ENCODE measurements at regions not wholly inside any gene's neighbourhood (a gene's known extent, or its start where the extent isn't known, plus 50 kb on each side); places are given as distances from the start of the nearest gene placed in this dataset.

DNA sequence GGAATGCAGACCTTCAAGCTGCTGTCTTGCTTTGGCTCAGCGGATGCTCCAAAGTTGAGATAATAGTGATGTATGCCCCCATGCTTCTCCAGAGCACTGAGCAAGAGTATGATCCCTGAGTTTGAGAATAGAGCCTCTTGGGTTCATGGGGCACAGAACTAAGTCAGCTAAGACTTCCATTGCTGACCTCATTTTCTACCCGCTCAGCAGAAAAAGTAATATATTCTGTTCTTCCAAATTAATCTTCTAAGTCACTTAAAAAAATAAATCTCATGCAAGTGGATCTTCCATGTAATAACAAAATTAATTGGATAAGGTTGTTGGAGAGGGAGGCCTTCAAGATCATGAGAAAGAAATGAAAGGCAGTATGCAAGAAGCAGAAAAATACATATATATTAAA is 483.9 kb downstream of the DNAH5 start:
- Mint-ChIP-seq H3K9me3 (ENCODE audit: unreplicated experiment) (no peaks in the 10 kb centered on the region), H3K36me3 (ENCODE audit: low read depth, unreplicated experiment) (no peaks in the 10 kb centered on the region), H3K4me1 (ENCODE audit: unreplicated experiment) (no peaks in the 10 kb centered on the region), H3K27ac (ENCODE audit: unreplicated experiment) (no peak overlapping the region), H3K4me3 (ENCODE audit: unreplicated experiment) (no peak overlapping the region), H3K27me3 (ENCODE audit: unreplicated experiment) (peaks cover 3% of the 10 kb centered on the region)
- DNase-seq (ENCODE audit: low spot score): no peak
- TF ChIP-seq, protein P1, sequence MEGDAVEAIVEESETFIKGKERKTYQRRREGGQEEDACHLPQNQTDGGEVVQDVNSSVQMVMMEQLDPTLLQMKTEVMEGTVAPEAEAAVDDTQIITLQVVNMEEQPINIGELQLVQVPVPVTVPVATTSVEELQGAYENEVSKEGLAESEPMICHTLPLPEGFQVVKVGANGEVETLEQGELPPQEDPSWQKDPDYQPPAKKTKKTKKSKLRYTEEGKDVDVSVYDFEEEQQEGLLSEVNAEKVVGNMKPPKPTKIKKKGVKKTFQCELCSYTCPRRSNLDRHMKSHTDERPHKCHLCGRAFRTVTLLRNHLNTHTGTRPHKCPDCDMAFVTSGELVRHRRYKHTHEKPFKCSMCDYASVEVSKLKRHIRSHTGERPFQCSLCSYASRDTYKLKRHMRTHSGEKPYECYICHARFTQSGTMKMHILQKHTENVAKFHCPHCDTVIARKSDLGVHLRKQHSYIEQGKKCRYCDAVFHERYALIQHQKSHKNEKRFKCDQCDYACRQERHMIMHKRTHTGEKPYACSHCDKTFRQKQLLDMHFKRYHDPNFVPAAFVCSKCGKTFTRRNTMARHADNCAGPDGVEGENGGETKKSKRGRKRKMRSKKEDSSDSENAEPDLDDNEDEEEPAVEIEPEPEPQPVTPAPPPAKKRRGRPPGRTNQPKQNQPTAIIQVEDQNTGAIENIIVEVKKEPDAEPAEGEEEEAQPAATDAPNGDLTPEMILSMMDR (IDR thresholded peaks at IDR 0.05; ENCODE audit: unreplicated experiment): no peak

DNA sequence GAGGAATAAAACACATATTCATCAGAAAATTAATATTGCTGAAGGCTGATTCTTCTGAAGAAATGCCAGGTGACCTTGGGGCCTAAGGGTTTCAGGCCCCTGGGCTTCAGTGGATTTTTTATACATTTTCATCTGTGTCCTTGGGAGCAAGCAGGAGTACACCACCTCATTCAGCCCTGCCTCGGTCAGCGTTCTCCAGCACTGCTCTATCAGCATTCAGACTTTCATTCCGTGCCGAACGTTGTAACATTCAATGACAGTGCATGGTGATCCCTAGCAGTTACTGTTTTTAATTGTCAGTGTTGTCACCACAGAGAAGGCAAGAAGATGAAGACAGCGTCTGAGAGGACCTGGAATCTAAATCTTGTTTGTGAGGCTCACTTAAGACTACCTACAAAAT is 490.4 kb downstream of the DNAH5 start:
- Mint-ChIP-seq H3K27me3 (ENCODE audit: unreplicated experiment) (peaks cover 3% of the 10 kb centered on the region), H3K4me3 (ENCODE audit: unreplicated experiment) (no peak overlapping the region), H3K36me3 (ENCODE audit: low read depth, unreplicated experiment) (no peaks in the 10 kb centered on the region), H3K27ac (ENCODE audit: unreplicated experiment) (no peak overlapping the region), H3K4me1 (ENCODE audit: unreplicated experiment) (no peaks in the 10 kb centered on the region), H3K9me3 (ENCODE audit: unreplicated experiment) (no peaks in the 10 kb centered on the region)
- TF ChIP-seq, protein P1 (IDR thresholded peaks at IDR 0.05; ENCODE audit: unreplicated experiment): no peak
- DNase-seq (ENCODE audit: low spot score): no peak

DNA sequence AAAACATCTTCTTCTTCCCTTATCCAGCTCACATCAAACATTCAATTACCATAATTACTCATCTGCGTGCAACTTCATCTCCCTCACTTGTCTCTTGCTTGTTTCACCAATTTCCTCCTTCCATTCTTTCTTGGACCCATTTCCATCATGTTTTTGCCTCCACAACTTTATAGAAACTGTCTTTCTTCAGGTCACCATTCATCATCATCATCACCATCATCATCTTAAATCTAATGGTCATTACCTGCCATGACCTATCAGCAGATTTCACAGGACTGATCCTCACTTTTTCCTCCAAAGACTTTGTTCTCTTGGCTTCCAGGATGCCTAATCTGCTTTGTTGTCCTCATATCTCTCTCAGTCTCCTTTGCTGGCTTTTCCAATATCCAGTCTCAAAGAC is 495.6 kb downstream of the DNAH5 start:
- TF ChIP-seq, protein P1 (IDR thresholded peaks at IDR 0.05; ENCODE audit: unreplicated experiment): no peak
- Mint-ChIP-seq H3K27ac (ENCODE audit: unreplicated experiment) (no peak overlapping the region), H3K27me3 (ENCODE audit: unreplicated experiment) (peaks cover 3% of the 10 kb centered on the region), H3K9me3 (ENCODE audit: unreplicated experiment) (no peaks in the 10 kb centered on the region), H3K4me3 (ENCODE audit: unreplicated experiment) (no peak overlapping the region), H3K36me3 (ENCODE audit: low read depth, unreplicated experiment) (no peaks in the 10 kb centered on the region), H3K4me1 (ENCODE audit: unreplicated experiment) (no peaks in the 10 kb centered on the region)
- DNase-seq (ENCODE audit: low spot score): no peak

DNA sequence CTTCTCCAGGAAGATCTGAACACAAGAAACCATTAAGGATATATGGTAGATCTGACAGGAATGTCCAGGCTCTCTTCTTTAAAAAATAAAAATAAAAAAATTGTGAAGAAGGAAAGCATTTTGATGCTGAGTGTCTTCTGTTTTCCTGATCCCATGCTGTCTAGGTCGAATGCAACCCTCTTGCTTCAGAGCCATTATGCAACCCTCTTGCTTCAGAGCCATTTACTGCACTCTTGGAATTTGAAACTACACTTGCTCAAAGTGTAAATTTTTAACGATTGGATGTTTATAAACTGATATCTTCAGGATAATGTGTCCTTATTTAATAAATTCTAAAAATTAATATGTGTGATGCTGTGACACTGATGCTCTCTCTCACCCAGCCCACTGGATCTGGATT is 505.1 kb downstream of the DNAH5 start:
- Mint-ChIP-seq H3K27me3 (ENCODE audit: unreplicated experiment) (no peaks in the 10 kb centered on the region), H3K27ac (ENCODE audit: unreplicated experiment) (no peak overlapping the region), H3K4me1 (ENCODE audit: unreplicated experiment) (no peaks in the 10 kb centered on the region), H3K9me3 (ENCODE audit: unreplicated experiment) (no peaks in the 10 kb centered on the region), H3K4me3 (ENCODE audit: unreplicated experiment) (no peak overlapping the region), H3K36me3 (ENCODE audit: low read depth, unreplicated experiment) (no peaks in the 10 kb centered on the region)
- DNase-seq (ENCODE audit: low spot score): no peak
- TF ChIP-seq, protein P1 (IDR thresholded peaks at IDR 0.05; ENCODE audit: unreplicated experiment): no peak

DNA sequence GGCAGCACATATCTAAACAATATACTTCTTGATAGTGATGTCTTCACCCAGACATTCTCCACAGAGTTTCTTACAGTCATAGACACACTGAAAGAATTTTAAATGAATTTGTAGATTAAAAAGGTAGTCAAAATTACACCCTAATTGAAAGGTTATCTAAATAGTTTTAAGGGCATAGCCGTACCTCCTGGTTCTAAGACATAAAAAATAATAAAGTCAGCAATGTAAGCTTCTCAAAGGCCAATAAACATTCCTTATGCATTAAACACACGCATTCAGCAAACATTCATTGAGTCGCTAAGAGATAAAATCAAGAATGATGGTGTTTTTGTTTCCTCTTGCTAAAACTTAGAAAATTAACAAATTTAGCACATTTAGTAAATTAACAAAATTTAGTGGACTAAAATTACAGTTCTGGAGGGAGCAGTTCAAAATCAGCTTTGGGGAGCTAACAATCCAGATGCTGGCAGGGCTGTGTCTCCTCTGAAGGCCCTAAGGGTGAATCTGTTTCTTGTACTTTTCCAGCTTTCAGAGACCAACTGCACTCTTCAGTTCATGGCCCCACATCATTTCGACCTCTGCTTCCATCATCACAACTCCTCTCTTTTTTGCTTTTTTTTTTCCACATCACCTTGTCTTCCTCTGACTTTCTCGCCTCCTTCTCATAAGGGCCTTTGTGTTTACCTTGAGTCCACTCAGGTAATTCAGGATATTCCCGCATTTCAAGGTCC is 516.5 kb downstream of the DNAH5 start:
- H3K36me3 Mint-ChIP-seq (ENCODE audit: low read depth, unreplicated experiment): no peaks in the 10 kb centered on the region
- no peak overlapping the region for H3K27ac Mint-ChIP-seq (ENCODE audit: unreplicated experiment)
- TF ChIP-seq, protein P1 (IDR thresholded peaks at IDR 0.05; ENCODE audit: unreplicated experiment): no peak
- no peak overlapping the region for H3K4me3 Mint-ChIP-seq (ENCODE audit: unreplicated experiment)
- no peaks in the 10 kb centered on the region for H3K4me1 Mint-ChIP-seq (ENCODE audit: unreplicated experiment)
- H3K9me3 Mint-ChIP-seq (ENCODE audit: unreplicated experiment): no peaks in the 10 kb centered on the region
- DNase-seq (ENCODE audit: low spot score): no peak
- peaks cover 3% of the 10 kb centered on the region for H3K27me3 Mint-ChIP-seq (ENCODE audit: unreplicated experiment)
